ENCODE measurements at regions not wholly inside any gene's neighbourhood (a gene's known extent, or its start where the extent isn't known, plus 50 kb on each side); places are given as distances from the start of the nearest gene placed in this dataset.
"Not testable (repeated sequence)": the region's sequence is repeated elsewhere in the genome, so short reads cannot be mapped to it uniquely, and the experiment has no call there.

DNA sequence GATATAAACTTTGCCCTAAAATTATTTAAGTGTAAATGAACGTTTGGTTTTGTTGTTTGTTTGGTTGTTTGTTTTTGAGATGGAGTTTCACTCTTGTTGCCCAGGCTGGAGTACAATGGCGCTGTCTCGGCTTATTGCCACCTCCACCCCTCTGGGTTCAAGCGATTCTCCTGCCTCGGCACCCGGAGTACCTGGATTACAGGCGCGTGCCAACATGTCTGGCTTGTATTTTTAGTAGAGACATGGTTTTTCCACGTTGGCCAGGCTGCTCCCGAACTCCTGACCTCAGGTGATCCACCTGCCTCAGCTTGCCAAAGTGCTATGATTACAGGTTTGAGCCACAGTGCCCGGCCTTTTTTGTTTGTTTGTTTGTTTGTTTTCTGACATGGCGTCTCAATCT is 87.9 kb upstream of the CHD2 start:
- ChIA-PET POLR2A (interaction anchor here (5.8 kb wide), 1 partner anchor 71 kb away, joined by 133 read pairs; no protein-coding TSS in a partner anchor), CTCF (interaction anchor here (2.0 kb wide), 1 partner anchor 19 kb away, joined by 5 read pairs; no protein-coding TSS in a partner anchor)

DNA sequence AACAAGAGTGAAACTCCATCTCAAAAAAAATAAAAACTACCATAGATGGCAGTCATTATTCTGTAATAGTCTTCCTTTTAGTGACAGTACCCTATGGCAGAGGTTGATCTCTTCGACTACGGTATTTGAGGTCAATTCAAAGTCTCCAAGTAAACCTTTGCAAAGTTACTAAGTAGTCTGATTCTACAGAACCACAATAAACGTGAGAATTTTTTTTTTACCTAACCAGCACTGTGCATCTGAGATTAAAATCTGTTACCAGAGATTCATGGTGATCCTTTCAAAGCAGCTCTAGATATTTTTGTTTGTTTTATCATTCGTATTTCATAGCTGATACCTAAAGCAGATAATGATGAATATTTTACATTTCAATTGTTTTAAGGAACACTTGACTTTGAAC is 86.6 kb upstream of the CHD2 start:
- CTCF ChIA-PET, result no interaction called here
- POLR2A ChIA-PET, result no interaction called here

DNA sequence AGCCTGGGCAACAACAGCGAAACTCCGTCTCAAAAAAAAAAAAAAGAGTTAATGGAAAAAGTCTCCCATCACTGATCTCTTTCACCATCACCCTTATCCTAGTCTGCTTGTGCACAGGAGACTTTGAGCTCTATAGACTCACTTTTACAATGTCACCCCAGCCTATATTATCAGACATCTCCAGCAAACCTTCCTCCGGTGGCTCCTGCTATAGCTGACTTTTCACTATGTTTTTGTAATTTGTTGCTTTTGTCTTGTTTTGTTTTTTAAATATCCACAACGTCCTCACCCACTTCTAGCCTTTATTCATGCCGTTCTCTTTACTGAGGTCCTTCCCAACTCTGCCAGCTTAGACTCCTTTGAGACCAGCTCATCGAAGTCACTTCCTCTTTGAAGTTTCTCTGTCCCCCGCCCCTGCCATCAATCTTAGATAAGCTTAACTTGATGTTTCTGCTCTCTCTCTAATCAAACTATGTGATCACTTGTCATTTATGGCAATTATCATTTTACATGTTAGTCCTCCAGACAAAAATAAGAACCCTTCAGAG is 82.7 kb upstream of the CHD2 start:
- CTCF ChIA-PET, result interaction anchor here (1.3 kb wide), 1 partner anchor 12 kb away, joined by 3 read pairs; no protein-coding TSS in a partner anchor
- POLR2A ChIA-PET, result interaction anchor here (0.7 to 1.0 kb wide), 2 partner anchors 9 to 88 kb away, joined by 4 read pairs; no protein-coding TSS in a partner anchor

DNA sequence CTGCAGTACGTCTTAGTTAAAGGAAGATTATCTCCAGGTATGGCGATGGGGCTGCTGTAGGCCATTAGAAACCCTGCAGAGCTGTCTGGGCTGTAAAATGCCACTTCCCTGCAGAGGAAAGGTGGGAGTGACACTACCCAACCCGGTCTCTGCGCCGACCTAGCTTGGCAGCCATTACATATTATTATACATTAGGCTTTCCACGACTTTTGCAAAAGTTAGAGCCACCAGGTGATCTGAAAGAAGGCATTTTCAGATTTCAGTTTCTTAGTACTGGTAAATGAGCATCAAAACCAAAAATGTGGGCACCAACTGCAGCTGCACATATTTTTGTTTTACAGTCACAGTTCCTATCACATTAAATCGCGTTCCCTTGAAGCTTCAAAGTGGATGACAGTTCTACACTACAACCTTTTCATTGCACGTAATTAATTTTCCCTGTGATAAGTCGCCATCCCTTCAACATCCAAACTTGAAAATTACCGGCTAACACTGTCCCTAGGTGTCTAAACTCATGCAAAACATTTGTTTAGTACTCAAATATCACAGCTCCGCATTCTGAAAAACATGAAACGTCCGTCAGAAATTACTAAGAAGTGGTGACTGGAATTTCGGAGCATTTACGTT is 81.4 kb upstream of the CHD2 start:
- ChIA-PET CTCF (interaction anchor here (0.9 to 3.1 kb wide), 5 partner anchors 9 to 97 kb away, joined by 3 to 19 read pairs (median 5); no protein-coding TSS in a partner anchor), POLR2A (interaction anchor here (0.6 to 4.8 kb wide), 5 partner anchors 10 to 65 kb away, joined by 3 to 35 read pairs (median 29); no protein-coding TSS in a partner anchor)

DNA sequence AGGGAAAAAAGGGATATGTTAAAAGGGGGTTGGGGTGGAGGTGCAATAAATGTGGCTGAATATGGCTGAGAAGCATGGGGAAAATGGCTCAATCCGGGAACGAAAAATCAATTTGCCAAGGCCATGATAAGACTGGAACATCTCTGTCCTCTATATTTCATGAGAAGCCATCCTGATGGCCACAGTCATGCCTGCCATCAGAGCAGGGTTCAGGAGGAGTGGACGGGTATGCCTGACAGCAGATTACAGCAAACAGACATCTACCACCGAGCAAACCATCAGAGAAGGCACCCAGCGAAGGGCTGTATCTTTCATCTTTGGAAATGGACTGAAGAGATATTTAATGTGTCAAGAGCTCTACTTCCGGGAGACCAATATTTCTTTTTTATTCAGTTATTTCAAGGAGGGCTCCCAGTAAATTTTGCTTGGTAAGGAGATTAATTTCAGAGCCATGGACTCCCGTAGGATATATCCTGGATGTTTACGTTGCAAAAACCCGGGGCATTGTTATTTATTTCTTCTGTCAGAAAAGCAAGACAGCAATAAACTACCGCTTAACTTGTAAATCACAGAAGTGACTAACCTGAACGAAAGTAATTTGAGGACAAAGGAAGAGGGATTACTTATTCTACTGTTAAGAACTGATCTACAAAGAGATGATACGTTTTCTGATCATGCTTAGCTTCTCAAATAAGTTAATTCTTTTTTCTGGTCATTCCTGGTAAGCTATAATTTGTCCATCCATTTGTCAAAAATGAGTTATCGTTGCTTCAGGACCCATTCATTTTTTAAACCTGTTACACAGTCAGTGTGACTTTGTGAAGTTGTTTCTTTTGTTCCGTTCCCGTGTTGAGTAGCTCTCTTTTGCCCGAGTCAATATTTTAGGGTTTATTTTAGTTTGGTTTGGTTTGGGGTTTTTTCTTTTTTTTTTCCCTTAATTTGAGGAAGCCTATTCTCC is 80.6 kb upstream of the CHD2 start:
- ChIA-PET CTCF (interaction anchor here (0.9 to 3.1 kb wide), 6 partner anchors 10 to 96 kb away, joined by 3 to 19 read pairs (median 6); no protein-coding TSS in a partner anchor), POLR2A (interaction anchor here (1.1 to 4.8 kb wide), 7 partner anchors 10 to 95 kb away, joined by 3 to 35 read pairs (median 4); partner anchors contain the start of gene CHD2)

DNA sequence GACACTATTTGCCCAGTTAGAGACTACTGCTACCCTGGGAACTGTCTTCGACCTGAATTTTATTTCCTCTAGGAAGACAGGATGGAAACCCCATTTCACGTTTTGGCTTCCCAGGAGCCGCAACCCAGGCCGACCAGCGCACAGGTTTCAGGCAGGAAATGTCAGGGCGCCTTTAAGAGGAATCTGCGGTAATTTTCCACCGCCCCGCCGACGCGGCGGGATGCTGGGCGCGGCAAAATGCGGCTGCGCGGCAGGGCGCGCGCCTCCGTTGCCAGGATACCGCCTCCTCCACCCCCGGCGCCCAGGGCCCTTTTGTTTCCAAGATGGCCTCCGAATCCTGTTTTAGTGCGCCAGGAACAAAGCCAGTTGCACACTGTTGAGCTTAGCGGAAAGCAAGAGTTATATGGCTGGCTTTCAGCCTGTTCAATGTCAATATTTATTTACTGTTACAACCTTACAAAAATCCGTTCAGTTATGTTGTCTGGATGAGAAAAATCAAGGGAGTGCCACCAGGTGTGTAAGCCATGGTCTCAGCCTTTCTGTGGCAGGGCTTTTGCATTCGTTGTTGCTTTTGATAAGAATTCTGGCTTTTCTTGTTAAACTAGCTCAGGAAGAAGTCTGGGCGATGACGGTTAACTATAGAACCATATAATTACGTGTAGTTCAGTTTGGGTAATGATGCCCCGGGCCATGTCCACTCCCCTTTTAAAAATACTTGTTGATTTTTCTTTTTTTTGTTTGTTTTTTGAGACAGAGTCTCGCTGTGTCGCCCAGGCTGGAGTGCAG is 79.7 kb upstream of the CHD2 start:
- POLR2A ChIA-PET, result interaction anchor here (1.1 to 4.8 kb wide), 7 partner anchors 11 to 95 kb away, joined by 3 to 35 read pairs (median 4); partner anchors contain the start of gene CHD2
- CTCF ChIA-PET, result interaction anchor here (1.3 to 3.1 kb wide), 4 partner anchors 10 to 95 kb away, joined by 4 to 19 read pairs (median 7); no protein-coding TSS in a partner anchor

DNA sequence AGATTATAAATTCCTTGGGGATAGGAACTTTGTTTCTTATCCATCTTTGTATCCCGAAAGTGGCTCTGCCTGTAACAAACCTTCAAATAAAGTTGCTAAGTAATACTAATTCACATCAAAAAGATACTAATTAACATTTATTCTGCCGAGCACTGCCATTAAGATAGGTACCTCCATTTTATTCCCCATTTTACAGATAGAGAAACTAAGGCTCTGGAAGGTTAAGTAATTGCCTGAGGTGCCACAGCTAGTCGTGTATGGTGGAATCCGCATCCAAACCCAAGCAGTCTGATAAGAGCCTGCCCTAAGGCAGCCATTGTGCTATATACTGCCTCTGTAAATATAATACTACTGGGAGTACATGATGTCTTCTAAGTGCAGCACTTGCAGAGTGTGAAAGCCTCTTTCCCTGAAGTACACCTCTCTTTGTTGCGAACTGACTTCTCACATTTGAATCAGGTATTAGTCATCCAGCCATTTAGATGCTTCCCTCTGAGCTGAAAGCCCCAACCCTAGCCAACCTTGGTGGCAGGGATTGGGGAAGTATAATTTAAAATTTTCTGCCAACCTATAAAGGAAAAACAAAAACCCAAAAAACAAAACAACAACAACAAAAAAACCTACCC is 78.5 kb upstream of the CHD2 start:
- CTCF ChIA-PET, result interaction anchor here (0.8 to 1.2 kb wide), 5 partner anchors 8 to 107 kb away, joined by 3 to 6 read pairs (median 3); no protein-coding TSS in a partner anchor
- POLR2A ChIA-PET, result interaction anchor here (0.6 to 4.8 kb wide), 5 partner anchors 10 to 97 kb away, joined by 3 to 35 read pairs (median 29); no protein-coding TSS in a partner anchor

DNA sequence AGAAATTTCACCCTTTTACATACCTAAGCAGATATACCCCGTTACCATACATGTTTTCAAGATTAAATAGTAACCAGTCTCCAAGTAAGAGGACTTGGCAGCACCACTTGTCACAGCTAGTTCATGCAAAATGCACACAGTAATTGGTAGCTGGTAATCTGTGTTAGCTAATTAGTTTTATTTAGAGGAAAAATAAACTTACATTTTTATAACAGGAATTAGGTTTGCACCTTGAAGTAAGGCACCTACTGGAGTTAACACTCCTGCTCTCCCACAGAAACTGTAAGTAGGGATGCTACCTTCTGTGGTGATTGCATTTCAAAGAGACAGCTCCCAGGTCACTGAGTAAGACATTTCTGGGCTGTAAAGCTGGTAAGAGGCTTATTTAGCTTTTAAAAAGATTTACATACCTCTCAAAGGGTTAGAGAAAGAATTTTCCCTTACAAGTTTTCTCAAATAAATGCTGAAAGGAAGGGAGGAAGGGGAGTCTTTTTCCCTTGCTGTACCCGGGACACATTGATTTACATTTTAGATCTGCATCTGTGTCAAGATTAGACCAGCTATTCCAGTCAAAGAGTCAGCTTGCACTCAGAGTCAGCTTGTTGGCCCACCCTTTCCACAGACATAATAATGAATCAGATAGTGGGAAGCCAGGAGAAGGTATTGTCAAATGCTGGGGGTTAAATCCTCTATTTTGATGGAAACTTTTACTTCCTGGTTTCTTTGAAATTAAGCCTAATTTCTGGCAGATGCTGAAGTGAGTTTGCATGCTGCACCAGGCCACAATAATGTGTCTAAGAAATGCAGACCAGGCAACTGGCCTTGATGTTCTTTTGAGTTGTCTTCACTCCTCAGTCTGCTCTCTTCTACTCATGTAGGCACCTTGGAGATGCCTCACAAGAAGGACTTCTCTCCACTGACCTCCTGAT is 77.6 kb upstream of the CHD2 start:
- ChIA-PET POLR2A (interaction anchor here (0.6 to 4.8 kb wide), 6 partner anchors 9 to 103 kb away, joined by 4 to 32 read pairs (median 7); no protein-coding TSS in a partner anchor), CTCF (interaction anchor here (0.7 to 1.2 kb wide), 9 partner anchors 8 to 106 kb away, joined by 3 to 7 read pairs (median 3); no protein-coding TSS in a partner anchor)

DNA sequence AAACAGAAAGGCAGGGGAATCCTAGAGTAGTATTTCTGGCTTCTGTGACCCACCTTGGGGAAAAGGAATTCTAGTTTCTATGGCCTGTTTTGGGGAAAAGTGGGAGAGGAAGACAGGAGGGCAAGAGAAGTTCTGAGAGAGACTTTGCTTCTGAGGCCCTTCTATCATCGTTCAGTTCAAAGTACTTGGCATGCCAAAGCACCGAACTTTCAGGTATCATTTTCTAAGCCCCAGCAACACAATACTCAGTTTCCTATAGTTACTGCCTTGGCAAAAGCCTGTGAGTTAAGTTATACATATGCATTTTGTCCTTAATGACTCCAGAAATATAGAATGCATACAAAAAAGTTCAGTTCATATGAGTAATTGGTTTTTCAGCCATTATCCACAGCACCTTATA is 74.1 kb upstream of the CHD2 start:
- CTCF ChIA-PET, result interaction anchor here (0.7 to 1.4 kb wide), 3 partner anchors 16 to 63 kb away, joined by 3 to 4 read pairs (median 4); no protein-coding TSS in a partner anchor
- POLR2A ChIA-PET, result no interaction called here

DNA sequence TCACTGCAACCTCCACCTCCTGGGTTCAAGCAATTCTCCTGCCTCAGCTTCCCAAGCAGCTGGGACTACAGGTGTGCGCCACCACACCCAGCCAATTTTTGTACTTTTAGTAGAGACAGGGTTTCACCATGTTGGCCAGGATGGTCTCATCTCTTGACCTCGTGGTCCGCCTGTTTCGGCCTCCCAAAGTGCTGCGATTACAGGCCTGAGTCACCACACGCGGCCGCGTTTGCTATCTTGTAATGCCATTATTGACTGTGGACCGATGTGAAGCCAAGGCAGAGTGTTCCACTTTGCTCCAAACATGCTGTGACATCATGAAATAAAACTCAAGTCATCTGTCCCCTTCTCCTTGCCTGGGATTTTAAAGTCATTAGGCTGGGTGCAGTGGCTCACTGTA is 72.1 kb upstream of the CHD2 start:
- CTCF ChIA-PET, result interaction anchor here (0.6 to 1.7 kb wide), 2 partner anchors 18 to 1412 kb away, joined by 3 read pairs; no protein-coding TSS in a partner anchor
- POLR2A ChIA-PET, result not testable (repeated sequence)

DNA sequence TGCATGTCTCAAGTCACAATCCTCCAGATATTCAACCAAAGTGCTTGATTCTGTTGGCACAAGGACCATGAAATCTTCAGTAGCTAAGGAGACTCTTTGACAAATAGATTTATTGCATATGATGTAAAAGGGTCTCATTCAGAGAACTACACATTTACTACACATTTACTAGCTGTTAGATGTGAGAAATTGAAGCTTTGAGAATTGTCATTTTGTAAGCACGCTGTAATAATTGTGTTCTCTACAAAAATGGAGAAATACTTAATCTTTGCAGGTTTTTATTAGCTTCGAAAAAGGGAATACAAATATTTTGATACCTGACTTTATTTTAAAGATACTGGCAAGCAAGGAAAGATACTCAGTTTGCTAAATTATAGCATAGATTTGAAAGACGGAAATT is 70.2 kb upstream of the CHD2 start:
- POLR2A ChIA-PET, result interaction anchor here (0.6 kb wide), 1 partner anchor 60 kb away, joined by 4 read pairs; no protein-coding TSS in a partner anchor
- CTCF ChIA-PET, result interaction anchor here (1.1 to 3.1 kb wide), 7 partner anchors 8 to 132 kb away, joined by 3 to 11 read pairs (median 4); no protein-coding TSS in a partner anchor

DNA sequence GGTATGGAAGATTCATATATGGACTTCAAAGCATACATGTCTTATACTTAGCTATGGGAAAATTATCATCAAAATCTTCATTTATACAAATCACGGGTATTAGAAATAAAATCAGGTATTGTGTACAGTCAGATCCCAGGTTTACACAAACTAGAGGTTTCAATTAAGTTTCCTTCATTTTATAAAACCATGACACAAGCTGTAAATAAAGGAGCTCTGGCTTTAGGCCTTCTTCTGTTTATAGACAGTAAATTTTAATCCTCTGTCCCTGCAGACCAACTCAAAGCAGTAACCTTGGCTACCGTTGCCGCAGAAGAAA is 68.8 kb upstream of the CHD2 start:
- CTCF ChIA-PET, result interaction anchor here (1.0 to 3.1 kb wide), 9 partner anchors 9 to 86 kb away, joined by 4 to 22 read pairs (median 7); no protein-coding TSS in a partner anchor
- POLR2A ChIA-PET, result interaction anchor here (0.5 to 3.6 kb wide), 12 partner anchors 10 to 1985 kb away, joined by 3 to 85 read pairs (median 10); no protein-coding TSS in a partner anchor

DNA sequence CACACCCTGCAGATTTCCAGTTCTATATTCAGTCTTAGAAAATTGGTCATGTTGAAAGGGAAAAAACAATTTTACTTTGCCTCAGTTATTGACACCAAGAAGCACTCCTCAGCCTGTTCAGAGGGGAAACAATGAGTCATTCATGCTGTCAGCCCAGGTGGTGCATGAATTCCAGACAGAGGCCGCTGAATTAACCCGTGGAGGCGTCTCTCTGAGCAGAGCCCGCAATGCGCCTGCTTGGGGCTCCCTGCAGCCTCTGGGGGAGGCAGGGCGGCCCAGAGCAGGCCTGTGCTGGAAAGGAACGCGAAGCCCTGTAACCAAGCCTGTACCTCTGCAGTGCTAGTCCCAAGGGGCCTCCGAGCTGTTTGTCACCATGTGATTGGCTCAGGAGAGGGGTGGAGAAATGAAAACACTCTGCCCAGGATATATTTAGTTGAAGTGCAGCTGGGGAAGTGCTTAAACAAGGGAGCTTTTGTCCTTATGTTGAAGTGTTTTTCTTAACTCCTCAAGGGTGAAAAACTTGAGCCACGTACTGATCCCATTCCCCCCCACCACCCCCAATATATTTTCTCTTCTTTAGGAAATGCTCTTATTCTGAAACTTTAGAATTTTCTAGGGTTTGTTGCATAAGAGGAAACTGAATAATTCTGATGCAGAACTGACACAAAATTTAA is 68.3 kb upstream of the CHD2 start:
- CTCF ChIA-PET, result interaction anchor here (1.0 to 3.1 kb wide), 11 partner anchors 8 to 85 kb away, joined by 4 to 22 read pairs (median 6); no protein-coding TSS in a partner anchor
- POLR2A ChIA-PET, result interaction anchor here (0.5 to 3.6 kb wide), 13 partner anchors 11 to 1986 kb away, joined by 3 to 85 read pairs (median 10); no protein-coding TSS in a partner anchor

DNA sequence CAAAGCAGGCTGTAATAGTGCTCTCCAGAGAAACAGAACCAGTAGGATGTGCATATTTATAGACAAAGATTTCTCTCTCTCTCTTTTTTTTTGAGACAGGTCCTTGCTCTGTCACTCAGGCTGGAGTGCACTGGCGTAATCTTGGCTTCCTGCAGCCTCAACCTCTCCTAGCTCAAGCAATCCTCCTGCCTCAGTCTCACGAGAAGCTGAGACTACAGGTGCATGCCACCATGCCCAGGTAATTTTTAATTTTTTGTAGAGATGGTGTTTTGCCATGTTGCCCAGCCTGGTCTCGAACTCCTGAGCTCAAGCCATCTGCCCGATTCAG is 67.1 kb upstream of the CHD2 start:
- CTCF ChIA-PET, result interaction anchor here (0.6 to 2.8 kb wide), 5 partner anchors 9 to 62 kb away, joined by 3 to 19 read pairs (median 5); no protein-coding TSS in a partner anchor
- POLR2A ChIA-PET, result interaction anchor here (0.7 to 3.6 kb wide), 7 partner anchors 12 to 99 kb away, joined by 3 to 85 read pairs (median 17); no protein-coding TSS in a partner anchor

DNA sequence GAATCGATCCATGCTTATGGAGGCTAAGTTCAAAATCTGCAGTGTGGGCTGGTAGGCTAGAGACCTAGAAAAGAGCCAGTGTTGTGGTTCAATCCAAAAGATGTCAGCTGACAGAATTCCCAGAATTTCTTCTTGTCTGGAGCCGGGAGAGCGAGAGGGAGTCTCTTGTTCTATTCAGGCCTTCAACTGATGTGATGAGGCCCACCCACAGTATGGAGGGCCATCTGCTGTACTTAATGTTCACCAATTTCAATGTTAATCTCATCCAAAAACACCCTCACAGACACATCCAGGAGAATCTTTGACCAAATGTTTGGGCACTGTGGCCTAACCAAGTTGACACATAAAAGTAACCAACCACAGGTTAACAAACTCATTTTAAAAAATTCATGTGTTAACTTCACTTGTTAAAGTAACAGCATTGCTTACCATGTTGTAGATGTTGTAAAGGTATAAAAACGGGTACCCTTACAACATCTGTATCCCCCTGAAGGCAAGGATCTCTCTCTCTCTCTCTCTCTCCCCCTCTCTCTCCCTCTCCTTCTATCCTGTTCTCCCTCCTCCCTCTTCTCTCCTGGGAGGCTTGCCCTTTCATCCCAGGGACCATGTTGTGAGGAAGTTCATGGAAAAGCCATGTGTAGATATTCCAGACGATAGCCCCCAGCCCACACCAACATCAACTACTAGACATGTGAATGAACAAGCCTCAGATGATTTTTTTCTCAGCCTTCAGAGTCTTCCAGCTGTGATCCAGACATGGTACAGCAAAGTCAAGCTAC is 66.4 kb upstream of the CHD2 start:
- CTCF ChIA-PET, result interaction anchor here (0.6 to 2.8 kb wide), 3 partner anchors 13 to 84 kb away, joined by 3 to 19 read pairs (median 3); no protein-coding TSS in a partner anchor
- POLR2A ChIA-PET, result interaction anchor here (1.0 to 3.6 kb wide), 5 partner anchors 12 to 74 kb away, joined by 3 to 85 read pairs (median 32); no protein-coding TSS in a partner anchor

Data from activated CD8-positive, alpha-beta memory T cell treated with anti-CD3 and anti-CD28 coated beads for 36 hours (primary cell).